Psoas muscle (tissue), 7 donors: ENCODE measurements at regions not wholly inside any gene's neighbourhood (a gene's known extent, or its start where the extent isn't known, plus 50 kb on each side); places are given as distances from the start of the nearest gene placed in this dataset.

Source experiments
- ATAC-seq, 4 donors: fragments of 200-7000 bp; cut with Tn5 transposase; one replicate each; pipeline ENCODE4 v1.9.1; 2020; ENCODE audit warnings: moderate library complexity in 3 of 4, mild to moderate bottlenecking in 2 of 4
- DNase-seq, 2 donors: peaks; one replicate each; pipeline ENCODE4 v3.0.0-alpha.2; 2020
- H3K27ac ChIP-seq: fragments of 200-600 bp; one replicate; pipeline ENCODE4 v1.8.0; 2022
- H3K27me3 ChIP-seq, 3 donors: fragments of 200-600 bp in 1 of 3; one replicate each; pipeline versions ENCODE4 v1.6.1 to v1.8.0; 2013 to 2022; ENCODE audit warnings: low read length in 2 of 3, mild to moderate bottlenecking in 2 of 3, moderate library complexity in 1 of 3; ENCODE audit not compliant: insufficient read depth in 3 of 3
- H3K36me3 ChIP-seq, 2 donors: fragments of 200-600 bp in 1 of 2; one replicate each; pipeline versions ENCODE4 v1.6.1 to v1.8.0; 2013 to 2022; ENCODE audit warnings: low read depth in 1 of 2, mild to moderate bottlenecking in 1 of 2, moderate library complexity in 1 of 2; ENCODE audit not compliant: insufficient read depth in 1 of 2
- H3K4me1 ChIP-seq: fragments of 200-600 bp; one replicate; pipeline ENCODE4 v1.8.0; 2022
- H3K4me3 ChIP-seq: fragments of 200-600 bp; one replicate; pipeline ENCODE4 v1.8.0; 2022; ENCODE audit warnings: mild to moderate bottlenecking
- H3K9me3 ChIP-seq: fragments of 200-600 bp; one replicate; pipeline ENCODE4 v1.8.0; 2022
- CTCF ChIP-seq: fragments of 200-600 bp; IDR thresholded peaks from one replicate; pipeline ENCODE4 v1.8.0; 2022; ENCODE audit warnings: antibody characterized with exemption
- WGBS, 3 donors: extraction: QIAGEN DNeasy Blood & Tissue Kit; methylation state at CpG; one replicate each; pipeline versions ENCODE4 v1.1.6 to v1.1.7; 2013; 5-methylcytosine and 5-hydroxymethylcytosine counted together
- intact Hi-C, 2 donors: fragments of 100-400 bp; cut with DNase I; formaldehyde crosslinking; loops; one replicate each; pipeline versions ENCODE4 v1.11.0 to v1.14.2; 2022
- donor health status: healthy with polysubstance abuse.
- donor health status: DM: no; HTN: no; CAD: no; lungs with moderate emphysema.
- donor health status: Bipolar disorder and iron deficiency.
- donor health status: healthy.
- donor health status: DM: yes; HTN: yes; CAD: no.
- donor health status: DM: no; HTN: no; CAD: no.
- donor health status: DM: yes; HTN: yes; CAD: no.

DNA sequence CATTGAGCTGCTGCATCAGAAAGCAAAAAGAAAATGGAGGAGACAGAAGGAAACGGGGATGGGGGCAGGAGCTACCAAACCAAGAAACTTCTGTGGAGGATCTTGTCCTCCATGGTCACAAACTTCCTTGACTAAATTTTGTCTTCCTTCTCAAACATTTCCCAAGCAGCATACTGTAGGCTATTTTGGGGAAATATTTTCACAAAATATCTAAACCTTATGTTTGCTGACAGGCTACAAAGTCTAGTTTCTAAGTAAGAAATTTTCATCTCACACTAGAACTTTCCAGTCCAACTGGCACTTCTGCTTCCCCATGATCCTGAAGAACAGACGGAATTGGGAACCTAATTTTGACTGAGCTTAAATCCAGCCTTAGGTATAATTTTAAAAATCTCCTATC is 552.0 kb downstream of the SNAPC1 start:
- Histone ChIP-seq H3K27ac (no peak overlapping the region), H3K4me3 (no peak overlapping the region), H3K9me3 (no peaks in the 10 kb centered on the region), H3K27me3 (no peaks in the 10 kb centered on the region), H3K4me1 (no peaks in the 10 kb centered on the region), H3K36me3 (no peaks in the 10 kb centered on the region)
- 75 to 84% (median 78%) methylated on average over 2 of the region's 2 CpGs for WGBS, 3 donors
- DNase-seq = no peak
- no peak for ATAC-seq
- no peak for TF ChIP-seq CTCF
- intact Hi-C loops = no loop called here

DNA sequence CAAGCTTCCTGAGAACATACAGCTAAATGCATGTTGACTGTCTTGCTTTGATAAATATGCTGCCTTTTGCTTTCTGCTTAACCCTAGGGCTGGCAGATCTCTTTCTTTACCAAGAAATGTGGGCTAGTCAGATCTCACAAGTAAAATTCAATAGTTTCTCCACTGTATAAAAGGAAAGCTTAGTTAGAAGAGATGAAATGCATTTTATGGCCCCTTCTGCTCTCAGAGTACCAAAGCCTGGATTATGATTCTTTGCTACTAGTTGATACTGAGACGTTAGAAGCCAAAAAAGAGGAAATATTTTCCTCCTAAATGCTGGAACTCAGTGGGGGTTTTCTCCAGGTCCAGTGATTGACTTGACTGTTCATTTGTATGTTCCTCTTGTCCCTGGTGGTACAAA is 552.7 kb downstream of the SNAPC1 start:
- no peak overlapping the region for H3K27ac ChIP-seq
- H3K4me1 ChIP-seq = no peaks in the 10 kb centered on the region
- no peaks in the 10 kb centered on the region for H3K9me3 ChIP-seq
- no peaks in the 10 kb centered on the region for H3K36me3 ChIP-seq
- ATAC-seq (no peak), DNase-seq (no peak)
- H3K27me3 ChIP-seq = no peaks in the 10 kb centered on the region
- WGBS, 3 donors = 8 to 30% (median 19%) methylated on average over 1 of the region's 1 CpG
- no peak for TF ChIP-seq CTCF
- intact Hi-C loops = no loop called here
- H3K4me3 ChIP-seq = no peak overlapping the region

GRCh38 chr14:62315631-62316030 is 553.4 kb downstream of the SNAPC1 start:
- Histone ChIP-seq H3K9me3 (no peaks in the 10 kb centered on the region), H3K27me3 (no peaks in the 10 kb centered on the region), H3K4me1 (no peaks in the 10 kb centered on the region), H3K4me3 (no peak overlapping the region), H3K36me3 (no peaks in the 10 kb centered on the region), H3K27ac (no peak overlapping the region)
- ATAC-seq (no peak), DNase-seq (no peak)
- no peak for TF ChIP-seq CTCF
- 77 to 83% (median 82%) methylated on average over 2 of the region's 2 CpGs for WGBS, 3 donors
- intact Hi-C loops = no loop called here

GRCh38 chr14:62322216-62322615 is 560.0 kb downstream of the SNAPC1 start:
- Histone ChIP-seq H3K36me3 (no peaks in the 10 kb centered on the region), H3K27me3 (no peaks in the 10 kb centered on the region), H3K27ac (no peak overlapping the region), H3K9me3 (no peaks in the 10 kb centered on the region), H3K4me1 (no peaks in the 10 kb centered on the region), H3K4me3 (no peak overlapping the region)
- 66 to 76% (median 69%) methylated on average over 6 of the region's 6 CpGs for WGBS, 3 donors
- intact Hi-C loops = no loop called here
- no peak for TF ChIP-seq CTCF
- DNase-seq (no peak), ATAC-seq (no peak)

GRCh38 chr14:62329427-62329826 is 567.2 kb downstream of the SNAPC1 start:
- Histone ChIP-seq H3K27me3 (no peaks in the 10 kb centered on the region), H3K4me1 (no peaks in the 10 kb centered on the region), H3K27ac (no peak overlapping the region), H3K9me3 (no peaks in the 10 kb centered on the region), H3K36me3 (no peaks in the 10 kb centered on the region), H3K4me3 (no peak overlapping the region)
- DNase-seq (no peak), ATAC-seq (no peak)
- TF ChIP-seq CTCF = no peak
- 41 to 71% (median 50%) methylated on average over 2 of the region's 2 CpGs for WGBS, 3 donors
- intact Hi-C loops = no loop called here
